T1000 (cell line): ENCODE measurements at regions not wholly inside any gene's neighbourhood (a gene's known extent, or its start where the extent isn't known, plus 50 kb on each side); places are given as distances from the start of the nearest gene placed in this dataset.

Experiments
- DNase-seq: peaks from one replicate; lab custom pipeline; 2025; ENCODE audit warnings: mixed read lengths; lab: John Stamatoyannopoulos, UW

DNA sequence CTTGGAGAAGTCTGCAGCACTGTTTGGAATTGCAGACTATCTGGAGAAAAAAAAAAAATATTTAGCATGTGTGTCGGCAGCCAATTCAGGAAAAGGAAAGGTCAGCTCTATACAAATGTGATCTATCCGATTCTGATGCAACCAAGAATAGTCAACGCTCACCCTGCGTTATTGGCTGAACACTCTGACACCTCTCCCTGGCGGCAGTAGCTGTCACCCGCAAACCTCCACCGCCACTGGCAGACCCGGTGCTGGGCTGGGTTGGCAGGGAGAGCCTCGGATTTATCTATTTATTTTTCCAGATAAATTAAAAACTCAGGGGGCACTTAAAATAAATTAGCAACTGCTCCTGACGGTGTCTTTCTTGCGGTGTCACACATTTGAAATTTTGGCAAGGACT, 409.7 kb downstream of the VRK1 start:
- no peak for DNase-seq

DNA sequence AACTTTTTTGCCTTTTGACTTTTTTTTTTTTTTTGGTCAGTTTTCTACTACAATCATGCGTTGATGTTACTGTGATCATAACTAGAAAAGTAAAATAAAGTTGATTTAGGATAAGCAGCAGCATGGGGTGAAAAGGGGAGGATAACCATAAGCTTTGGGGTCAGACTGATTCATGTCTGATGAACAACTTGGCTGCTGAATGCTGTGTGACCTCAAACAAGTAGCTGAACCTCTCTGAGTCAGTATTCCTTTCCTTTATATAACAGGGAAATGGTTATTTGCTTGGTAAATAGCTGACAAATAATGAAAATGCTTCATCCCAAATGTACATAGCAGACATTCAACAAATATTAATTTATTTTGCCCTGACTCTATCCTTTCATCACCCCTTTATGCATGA, 413.0 kb downstream of the VRK1 start:
- no peak for DNase-seq

DNA sequence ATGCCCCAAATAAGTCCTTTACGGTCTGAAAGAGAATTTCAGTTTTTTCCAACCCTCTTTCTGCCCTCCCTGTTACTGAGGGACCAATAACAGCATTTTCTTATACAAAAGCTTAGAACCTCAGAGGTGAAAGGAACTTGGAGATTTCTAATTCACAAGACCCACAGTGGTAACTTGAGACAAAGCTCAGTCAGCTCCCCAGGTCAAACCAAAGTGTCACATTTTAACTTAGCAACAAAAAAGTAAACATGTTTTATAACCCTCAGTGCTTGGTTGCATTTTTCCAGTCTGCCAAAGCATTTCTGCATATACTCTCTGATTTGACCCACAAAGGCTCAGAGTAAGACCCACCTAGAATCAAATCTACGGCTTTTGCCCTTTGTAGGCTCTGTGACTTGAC, 415.2 kb downstream of the VRK1 start:
- DNase-seq: no peak

DNA sequence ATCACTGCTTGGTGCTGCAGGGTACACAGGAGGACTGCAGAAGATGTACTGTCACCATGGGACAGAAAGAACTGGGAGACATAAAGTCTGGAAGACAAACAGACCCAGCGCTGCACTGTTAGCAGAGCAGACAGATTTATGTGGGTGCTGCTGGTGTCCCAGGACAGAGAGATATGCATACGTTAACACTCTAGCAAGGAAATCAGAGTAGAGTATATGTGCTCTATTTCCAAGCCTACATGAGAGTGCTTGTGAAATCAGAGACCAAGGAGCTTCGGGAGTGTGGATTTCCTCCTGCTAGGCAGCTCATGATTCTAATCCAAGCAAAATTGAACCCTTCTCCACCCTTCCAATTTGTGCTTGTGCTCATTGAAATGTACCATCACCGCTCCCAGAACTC, 416.5 kb downstream of the VRK1 start:
- no peak for DNase-seq

DNA sequence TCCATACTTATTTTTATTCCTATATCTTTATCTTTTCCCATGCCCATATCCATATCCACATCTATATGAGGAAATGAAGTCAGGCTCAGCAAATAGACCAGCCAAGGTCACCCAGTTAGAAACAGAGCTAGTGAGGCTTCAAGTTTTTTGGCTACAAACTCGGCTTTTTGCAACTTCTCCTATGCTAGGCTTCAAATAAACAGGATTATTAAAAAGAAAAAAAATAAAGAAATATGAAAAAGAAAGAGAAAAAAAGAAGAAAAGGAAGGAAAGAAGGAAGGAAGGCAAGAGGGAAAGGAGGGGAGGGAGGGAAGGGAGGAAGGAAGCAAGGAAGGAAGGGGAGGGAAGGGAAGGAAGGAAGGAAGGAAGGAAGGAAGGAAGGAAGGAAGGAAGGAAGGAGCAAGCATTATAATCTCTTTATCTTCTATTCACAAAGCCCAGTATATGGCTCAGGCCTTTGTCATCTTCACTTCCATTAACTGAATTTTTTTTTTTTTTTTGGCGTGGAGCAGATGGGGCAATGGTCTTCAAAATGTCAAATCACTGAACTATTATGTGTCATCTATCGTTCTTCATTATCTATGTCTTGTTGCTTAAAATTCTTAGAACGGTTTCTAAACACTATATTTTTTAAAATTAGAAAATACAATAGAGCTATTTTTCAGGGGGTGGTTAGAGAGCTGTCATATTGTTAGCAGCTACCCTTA, 418.2 kb downstream of the VRK1 start:
- no peak for DNase-seq

DNA sequence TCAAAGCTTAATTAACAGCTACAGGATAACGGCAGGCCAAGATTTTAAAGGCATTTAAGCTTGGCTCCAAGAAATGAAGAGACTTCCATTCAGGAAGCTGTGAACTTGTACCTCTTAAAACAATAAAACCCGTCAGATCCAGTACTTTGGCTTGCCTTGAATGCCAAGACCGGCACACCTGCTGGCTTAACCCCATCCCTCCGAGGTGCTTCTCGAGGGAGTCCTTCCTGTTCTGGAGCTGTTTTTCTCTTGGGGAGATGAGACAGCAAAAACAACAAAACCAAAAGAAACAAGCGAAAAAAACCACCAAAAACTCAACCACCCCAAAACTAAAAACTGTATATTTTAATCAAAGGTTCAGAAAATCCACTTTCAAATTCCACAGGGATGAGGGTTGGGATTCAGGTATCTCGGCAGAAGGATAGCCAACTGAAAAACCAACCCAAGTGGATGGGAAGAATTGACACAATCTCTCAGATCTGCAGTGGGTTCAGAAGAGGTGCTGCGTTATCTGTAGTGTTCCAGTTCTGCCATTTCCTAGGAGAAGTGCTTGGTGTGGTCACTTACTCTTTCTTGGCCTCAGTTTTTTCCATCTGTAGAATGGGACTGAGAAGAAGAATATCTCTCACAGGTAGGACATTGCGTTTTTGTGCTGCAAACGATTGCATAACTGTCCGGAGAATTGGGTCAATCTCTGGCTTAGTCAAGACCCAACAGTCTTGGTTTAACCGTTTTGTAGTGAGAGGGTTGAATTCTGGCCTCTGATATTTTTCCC, 420.1 kb downstream of the VRK1 start:
- no peak for DNase-seq

DNA sequence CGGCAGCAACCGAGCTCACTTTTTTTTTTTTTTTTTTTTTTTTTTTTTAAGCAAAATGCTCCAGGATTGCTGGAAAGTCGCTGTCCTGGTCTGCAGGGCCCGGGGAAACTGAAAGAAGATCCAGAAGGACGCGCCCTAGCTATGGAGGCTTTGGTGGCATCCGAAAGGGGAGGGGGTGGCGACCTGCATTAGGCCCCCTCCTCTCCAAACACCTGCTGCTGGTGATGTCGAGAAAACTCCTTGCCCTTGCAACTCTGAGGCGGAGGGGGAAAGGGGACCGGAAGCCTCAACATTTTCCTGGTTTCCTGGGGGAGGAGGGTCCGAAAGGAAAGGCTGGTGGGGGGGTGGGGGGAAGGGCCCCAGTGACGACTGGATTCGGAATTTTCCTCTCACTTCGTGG, 421.1 kb downstream of the VRK1 start:
- no peak for DNase-seq

DNA sequence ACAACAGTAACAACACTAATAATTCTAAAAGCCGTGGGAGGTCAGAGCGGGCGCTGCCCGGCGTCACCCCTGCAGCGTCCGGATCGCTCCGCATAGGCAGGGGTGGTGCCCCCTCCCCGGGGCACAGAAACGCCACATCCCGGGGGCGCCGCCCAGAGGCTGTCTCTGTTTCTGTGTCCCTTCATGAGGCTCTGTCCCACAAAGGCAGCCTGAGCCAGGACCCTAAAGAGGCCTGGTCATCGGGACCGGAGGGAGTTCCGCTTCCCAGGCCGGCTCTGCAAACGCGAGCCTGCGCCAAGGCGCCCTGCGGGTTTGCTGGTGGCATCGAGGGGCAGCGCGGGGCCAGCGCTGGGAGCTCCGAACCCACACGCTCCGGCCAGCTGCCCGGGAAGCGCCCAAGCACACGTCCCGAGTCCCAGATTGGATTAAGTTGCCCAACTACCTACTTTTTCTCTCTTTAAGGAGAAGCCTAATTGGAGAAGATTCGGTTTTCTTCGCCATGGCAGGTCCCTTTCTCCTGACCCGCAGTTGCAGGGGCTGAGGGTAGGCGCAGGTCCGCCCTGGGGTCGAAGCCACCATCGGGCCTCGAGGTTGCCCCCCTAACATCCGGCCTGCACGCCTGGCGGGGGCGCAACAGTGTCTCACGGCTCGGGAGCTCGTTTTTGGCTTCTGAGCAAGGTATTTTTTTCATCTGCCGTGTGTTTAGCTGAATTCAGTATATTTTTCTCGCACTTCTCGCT, 421.7 kb downstream of the VRK1 start:
- no peak for DNase-seq

DNA sequence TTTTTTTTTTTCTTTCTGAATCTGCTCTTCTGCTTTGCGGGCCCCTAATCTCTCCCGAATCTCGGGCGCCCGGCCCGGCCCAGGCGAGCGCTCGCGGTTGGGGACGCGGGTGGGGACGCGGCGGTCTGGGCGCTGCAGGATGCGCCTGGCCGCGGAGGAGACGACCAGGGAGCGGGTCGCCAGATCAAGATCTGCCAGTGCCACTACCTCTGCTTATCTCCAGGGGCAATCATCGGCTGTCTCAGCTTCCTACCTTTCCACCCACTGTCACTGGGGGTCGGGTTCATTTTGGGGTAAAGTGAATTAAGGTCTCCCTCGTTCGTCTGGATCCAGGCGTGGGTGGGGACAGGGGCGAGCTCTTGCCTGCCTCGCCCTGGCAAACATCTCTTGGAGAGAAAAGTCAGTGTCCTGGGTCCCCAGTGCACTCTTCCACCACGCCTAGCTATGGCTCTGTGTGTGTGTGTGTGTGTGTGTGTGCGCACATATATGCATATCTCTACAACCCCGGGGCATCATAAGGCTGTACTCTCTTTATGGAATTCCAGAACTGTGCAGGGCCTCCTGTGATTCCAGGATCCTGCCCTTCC, 422.3 kb downstream of the VRK1 start:
- DNase-seq: no peak

DNA sequence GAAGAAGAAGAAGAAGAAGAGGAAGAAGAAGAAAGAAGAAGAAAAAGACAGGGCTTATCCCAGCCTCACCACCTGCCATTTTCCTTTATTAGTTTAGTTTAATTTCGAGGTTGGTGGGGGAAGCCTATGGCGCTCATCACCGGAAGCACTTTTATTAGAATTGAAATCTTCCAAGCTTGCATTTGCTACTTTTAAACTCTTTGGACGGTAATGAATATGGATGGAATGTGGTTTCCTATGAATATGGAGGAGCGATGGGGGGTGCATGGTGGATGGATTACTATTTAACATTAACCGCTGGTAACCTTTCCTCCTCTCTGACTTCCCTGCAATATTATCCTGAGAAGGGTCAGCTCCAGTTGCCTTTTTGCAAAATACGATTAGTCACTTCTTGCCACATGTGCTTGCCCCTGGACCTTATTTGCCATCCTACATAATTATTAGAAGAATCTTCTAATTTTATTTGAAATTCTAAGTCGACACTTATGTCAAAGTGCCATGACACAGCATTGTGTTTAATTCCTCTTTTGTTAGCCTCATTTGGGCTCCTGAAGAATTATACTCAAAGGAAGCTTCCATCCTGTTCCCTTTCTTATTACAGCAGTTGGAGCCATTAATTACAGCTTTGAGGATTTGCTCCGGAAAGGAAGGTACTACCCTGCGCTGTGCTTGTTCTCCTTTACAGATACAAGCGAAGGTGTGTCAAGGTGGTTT, 424.5 kb downstream of the VRK1 start:
- DNase-seq: no peak

DNA sequence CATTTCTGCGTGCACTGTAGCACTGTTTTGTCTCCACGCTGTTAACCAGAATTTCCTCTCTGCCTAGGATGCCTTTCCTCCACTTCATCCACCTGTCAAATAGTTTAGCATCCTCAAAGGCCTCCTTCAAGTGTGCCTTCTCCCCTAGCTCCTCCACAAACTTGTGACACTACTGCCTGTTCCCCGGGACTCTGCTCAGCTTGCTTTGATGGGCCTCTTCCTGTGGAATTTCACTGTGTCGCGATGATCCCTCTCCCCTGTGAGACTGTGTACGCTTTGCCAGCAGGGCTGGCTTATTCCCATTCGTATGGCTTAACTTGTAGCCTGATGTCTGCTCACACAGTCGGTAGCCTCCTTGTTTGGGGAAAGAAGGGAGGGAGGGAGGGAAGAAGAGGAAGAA, 426.8 kb downstream of the VRK1 start:
- no peak for DNase-seq

DNA sequence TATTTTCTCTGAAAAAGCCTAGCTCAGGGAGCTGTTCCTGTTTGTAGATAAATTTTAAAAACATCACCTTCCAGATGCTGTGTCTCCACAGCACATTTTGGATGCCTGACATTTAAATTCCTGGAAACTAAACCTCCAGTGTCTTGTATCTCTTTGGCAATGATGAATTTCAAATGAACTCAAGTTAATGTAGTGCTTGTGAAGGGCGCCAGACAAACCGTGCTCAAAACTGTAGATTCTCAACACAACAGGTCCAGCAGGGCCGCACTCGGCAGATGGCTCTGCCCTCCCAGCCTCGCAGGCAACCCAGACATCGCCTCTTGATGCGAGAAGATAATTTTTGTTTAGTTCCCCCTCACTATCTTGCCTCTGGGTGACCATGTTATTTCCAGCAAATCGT, 432.9 kb downstream of the VRK1 start:
- no peak for DNase-seq

DNA sequence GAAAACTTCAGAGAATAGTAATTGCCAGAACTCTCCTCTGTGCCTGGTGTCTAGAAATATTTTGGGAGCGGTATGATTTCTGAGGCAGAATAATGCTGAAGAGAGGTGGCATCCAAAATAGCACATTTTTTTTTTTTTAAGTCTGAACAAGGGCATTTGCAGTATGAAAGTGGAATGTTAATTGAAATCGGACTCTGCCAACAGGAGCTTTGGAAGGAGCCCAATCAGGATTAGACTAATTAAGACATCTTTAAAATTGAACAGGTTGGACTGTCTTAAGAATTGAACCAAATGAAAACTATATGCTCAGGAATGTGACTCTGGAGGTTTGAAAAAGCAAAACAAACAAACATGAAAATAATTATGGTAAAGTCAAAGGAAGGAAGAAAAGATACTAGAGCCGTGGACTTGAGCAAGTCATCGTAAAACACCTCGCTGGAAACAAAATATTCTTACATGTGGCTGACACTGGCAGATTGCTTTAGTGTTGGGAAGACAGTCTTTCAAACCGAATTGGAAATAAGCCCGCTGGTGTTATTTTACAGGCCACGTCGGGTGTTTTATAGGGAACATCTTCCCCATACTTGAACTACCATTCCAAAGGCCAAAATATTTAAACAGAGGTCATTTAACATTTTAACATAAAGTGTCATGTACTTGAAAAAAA, 436.3 kb downstream of the VRK1 start:
- no peak for DNase-seq

DNA sequence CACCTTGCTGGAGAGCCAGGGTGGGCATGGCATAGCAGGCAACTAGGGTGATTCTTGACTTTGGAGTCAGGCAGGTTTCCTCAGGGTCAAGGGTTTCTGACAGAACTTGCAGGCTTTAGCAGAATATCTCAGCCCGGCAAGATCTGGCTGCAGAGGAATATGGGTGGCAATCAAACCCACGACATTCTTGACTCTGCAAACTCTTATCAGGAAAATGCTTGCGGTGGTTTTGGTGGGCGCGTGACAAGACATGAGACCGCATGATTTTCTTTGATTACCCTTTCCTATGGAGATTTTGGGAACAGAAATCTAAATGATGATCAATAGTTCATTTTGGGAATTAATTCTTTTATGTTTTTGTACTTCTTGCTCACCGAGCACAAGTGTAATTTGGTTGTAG, 449.5 kb downstream of the VRK1 start:
- DNase-seq: no peak

DNA sequence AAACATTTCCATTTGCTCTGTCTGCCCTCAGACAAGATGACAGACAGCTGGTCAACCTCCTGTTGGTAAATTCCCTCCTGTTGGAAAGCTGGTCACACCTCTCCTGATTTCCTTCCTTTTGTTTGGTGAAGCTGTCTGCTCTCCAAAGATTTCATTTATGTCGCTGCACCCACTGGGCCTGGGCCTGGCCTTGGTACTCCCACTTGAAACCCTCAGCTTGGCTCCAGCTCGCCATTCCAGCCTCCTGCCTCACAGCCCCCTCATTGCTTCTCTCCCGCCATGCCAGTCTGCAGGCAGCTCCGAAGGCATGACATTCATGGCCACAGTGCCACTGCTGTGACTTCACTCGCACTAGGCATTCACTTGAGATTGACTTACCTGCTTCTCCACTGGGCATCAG, 451.8 kb downstream of the VRK1 start:
- no peak for DNase-seq

DNA sequence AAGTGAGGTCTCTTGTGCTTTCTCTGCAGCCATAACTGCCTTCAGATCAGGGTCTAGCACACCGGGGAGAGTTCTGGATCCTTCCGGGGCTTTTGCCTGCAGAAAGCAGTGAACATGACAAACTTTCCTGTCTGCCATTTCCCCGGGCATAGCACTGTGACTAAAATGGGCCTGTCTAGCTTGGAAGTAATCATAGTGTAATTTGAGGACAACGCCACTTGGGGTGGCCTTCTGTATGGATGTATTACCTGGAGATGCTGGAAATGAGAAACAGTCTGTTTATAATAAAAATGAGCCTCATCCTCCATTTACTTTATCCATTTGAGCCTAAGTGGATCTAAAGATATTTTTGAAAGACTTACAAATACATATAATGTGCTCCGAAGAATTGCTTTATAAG, 453.7 kb downstream of the VRK1 start:
- DNase-seq: no peak

DNA sequence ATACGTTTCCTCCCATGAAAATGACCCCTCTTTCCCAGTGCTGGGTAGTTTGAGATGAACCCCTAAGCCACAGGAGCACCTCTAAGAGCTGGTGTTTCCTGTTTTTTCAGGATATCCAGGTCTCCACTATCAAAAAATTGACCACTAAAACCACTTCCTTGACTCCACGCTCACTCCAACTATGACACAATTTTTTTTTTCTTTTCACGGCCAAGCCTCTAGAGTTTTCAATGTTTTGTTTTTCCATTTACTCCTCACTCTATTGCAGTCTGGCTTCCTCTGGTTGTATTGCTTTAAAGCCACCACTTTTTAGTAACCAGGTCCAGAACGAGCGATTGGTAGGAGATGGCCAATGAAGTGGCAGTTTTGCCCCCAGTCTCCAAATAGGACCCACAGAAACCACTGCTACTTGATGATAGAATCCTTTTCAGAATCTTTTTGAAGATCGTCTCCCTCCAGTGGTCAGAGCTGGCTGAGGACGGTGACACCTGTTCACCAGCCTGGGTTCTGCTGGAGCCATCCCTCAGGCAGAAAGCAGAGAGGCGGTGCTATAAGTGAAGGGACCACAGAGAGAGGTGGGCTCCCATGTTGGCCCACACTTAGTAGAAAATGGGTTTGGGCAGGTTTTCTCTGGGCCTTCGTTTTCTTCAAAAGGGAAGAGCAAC, 454.4 kb downstream of the VRK1 start:
- DNase-seq: no peak

DNA sequence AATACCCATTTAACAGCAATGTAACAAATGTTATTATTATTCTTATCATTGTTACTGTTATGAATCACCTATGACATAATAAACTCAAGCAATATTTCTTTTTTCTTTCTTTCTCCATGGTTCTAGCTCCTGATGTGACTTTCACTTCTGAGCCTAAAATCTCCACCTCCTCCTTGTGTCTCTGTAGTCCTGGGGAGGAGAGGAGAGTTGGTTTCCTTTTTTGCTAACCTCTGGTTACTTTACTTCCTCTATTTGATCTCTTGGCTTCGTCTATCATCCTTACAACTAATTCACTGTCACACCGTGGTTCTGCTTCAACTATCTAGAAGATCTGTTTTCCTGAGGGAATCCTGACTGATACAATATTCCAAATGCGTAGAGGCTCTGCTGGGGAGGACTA, 456.6 kb downstream of the VRK1 start:
- DNase-seq: no peak

DNA sequence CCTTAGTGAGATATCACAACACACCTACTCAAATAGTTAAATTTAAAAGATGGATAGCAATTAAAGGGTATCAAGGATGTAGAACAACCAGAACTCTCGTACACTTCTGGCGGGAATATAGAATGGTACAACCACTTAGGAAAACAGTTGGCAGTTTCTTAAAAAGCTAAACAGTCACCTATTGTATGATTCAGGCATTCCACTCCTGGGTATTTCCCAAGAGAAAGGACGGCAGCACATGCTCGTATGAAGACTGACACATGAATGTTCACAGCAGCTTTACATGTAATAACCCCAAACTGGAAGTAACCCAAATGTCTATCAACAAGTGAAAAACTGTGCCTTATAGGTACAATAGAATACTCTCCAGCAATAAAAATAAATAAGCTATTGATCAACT, 465.2 kb downstream of the VRK1 start:
- DNase-seq: no peak

DNA sequence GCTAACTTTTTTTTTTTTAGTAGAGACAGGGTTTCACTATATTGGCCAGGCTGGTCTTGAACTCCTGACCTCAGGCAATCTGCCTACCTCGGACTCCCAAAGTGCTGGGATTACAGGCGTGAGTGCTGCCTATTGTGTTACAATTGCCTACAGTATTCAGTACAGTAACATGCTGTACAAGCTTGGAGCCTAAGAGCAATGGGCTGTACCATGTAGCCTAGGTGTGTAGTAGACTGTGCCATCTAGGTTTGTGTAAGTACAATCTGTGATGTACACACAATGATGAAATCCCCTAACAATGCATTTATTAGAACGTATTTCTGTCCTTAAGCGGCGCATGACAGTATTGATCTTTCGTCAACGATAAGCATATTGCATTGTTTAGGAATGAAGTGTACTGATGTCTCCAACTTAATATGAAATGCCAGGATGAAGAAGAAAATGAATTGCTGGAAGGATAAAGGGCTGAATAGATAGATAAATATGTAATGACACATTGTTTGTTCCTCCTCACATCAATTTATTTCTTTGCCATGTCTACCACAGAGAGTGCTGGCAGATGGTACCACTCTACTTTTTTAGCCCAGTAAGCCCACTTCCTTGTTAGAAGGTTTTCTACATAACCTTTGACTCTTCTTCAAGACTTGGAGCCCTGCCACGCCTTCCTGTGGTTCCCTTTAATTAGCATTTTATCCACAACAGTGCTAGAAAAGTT, 467.5 kb downstream of the VRK1 start:
- no peak for DNase-seq
